ENCODE measurements at regions not wholly inside any gene's neighbourhood (a gene's known extent, or its start where the extent isn't known, plus 50 kb on each side); places are given as distances from the start of the nearest gene placed in this dataset.

DNA sequence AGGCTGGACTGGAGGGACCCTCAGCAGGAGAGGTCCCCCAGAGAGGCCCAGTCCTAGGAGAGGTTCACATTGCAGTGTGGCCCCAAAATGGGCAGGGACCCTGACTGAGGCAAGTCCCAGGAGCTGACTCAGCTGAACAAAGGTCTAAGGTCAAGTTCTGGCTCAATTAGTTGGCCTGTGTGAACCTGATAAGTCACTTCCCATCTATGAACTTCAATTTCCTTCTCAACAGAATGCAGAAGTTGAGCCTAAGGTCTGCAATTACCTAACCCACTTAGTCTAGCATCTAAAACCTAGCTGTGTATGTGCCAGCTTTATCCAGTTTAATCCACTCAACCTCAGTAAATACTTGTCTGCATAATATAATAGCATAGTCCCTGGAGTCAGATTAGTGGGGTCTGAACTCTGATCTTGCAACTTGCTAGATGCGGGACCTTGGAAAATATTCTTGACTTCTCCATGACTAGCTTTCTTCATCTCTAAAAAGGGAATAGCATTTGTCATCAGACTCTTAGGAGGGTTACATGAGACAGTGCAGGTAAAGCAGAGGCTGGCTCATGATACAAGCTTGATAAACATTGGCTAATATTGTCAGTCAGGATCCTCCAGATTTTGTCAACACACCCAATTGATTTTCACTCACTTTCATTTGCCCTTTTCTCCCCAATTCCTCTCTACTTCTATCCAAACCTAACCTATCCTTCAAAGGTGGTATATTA is 465.5 kb downstream of the INSC start:
- H3K36me3 ChIP-seq = no peaks in the 10 kb centered on the region
- H3K4me1 ChIP-seq = no peaks in the 10 kb centered on the region
- H3K27ac ChIP-seq = no peak overlapping the region
- FAIRE-seq = no peak
- no peak for DNase-seq
- 88 to 98% methylated on average over 1 of the region's 1 CpG for WGBS, 2 donors
- no peak overlapping the region for H3K4me3 ChIP-seq
- no peaks in the 10 kb centered on the region for H3K9me3 ChIP-seq
- intact Hi-C loops (cut with DNase I) = no loop called here
- no peak for TF ChIP-seq CTCF (IDR thresholded peaks at IDR 0.05)
- ATAC-seq = no peak
- H3K27me3 ChIP-seq = no peaks in the 10 kb centered on the region

DNA sequence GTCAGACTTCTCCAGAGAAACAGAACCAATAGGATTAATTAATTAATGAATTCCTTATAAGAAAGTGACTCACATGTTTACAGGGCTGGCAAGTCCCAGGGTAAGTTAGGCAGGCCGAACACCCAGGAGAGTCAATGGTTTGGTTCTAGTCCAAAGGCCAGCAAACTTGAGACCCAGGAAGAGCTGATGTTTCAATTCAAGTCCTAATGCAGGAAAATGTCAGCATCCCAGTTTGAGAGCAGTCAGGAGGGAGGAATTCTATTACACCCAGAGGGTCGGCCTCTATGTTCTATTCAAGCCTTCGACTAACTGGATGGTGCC is 466.0 kb downstream of the INSC start:
- Histone ChIP-seq H3K9me3 (no peaks in the 10 kb centered on the region), H3K27ac (no peak overlapping the region), H3K4me3 (no peak overlapping the region), H3K36me3 (no peaks in the 10 kb centered on the region), H3K27me3 (no peaks in the 10 kb centered on the region), H3K4me1 (no peaks in the 10 kb centered on the region)
- DNase-seq (no peak), FAIRE-seq (no peak), ATAC-seq (no peak)
- 88% methylated on average over 3 of the region's 3 CpGs for WGBS, 2 donors
- intact Hi-C loops (cut with DNase I) = no loop called here
- no peak for TF ChIP-seq CTCF (IDR thresholded peaks at IDR 0.05)

GRCh38 chr11:15584158-15584557 is 469.4 kb downstream of the INSC start:
- intact Hi-C loops (cut with DNase I) = no loop called here
- no peaks in the 10 kb centered on the region for H3K4me1 ChIP-seq
- no peak for ATAC-seq
- no peaks in the 10 kb centered on the region for H3K36me3 ChIP-seq
- WGBS, 2 donors = 91 to 94% methylated on average over 5 of the region's 5 CpGs
- no peak overlapping the region for H3K27ac ChIP-seq
- no peak for DNase-seq
- H3K27me3 ChIP-seq = no peaks in the 10 kb centered on the region
- FAIRE-seq = no peak
- H3K4me3 ChIP-seq = no peak overlapping the region
- H3K9me3 ChIP-seq = no peaks in the 10 kb centered on the region
- TF ChIP-seq CTCF (IDR thresholded peaks at IDR 0.05) = no peak

GRCh38 chr11:15585602-15586331 is 471.0 kb downstream of the INSC start:
- Histone ChIP-seq H3K9me3 (no peaks in the 10 kb centered on the region), H3K27me3 (no peaks in the 10 kb centered on the region), H3K27ac (no peak overlapping the region), H3K36me3 (no peaks in the 10 kb centered on the region), H3K4me1 (no peaks in the 10 kb centered on the region), H3K4me3 (no peak overlapping the region)
- 68 to 74% methylated on average over 4 of the region's 4 CpGs for WGBS, 2 donors
- no peak for ATAC-seq
- DNase-seq = no peak
- intact Hi-C loops (cut with DNase I) = no loop called here
- TF ChIP-seq CTCF (IDR thresholded peaks at IDR 0.05) = no peak
- FAIRE-seq = no peak
